Tibial artery (tissue), 4 donors: ENCODE measurements at regions not wholly inside any gene's neighbourhood (a gene's known extent, or its start where the extent isn't known, plus 50 kb on each side); places are given as distances from the start of the nearest gene placed in this dataset.

ENCODE experiments used
- DNase-seq, 2 donors: peaks; one replicate each; pipeline ENCODE4 v3.0.0-alpha.2; 2019
- H3K27ac ChIP-seq, 2 donors: fragments of 200-600 bp; sonication (generic) in 1 of 2; 1 replicate in 1 of 2; 2 replicates in 1 of 2; pipeline ENCODE4 v1.5.1; 2018 to 2019; ENCODE audit warnings: mild to moderate bottlenecking in 1 of 2
- H3K27me3 ChIP-seq, 2 donors: fragments of 200-600 bp; sonication (generic) in 1 of 2; one replicate each; pipeline versions ENCODE4 v1.5.1 to v1.6.0; 2016 to 2019
- H3K36me3 ChIP-seq, 3 donors: fragments of 200-600 bp; sonication (generic) in 2 of 3; one replicate each; pipeline ENCODE4 v1.5.1; 2016 to 2019; ENCODE audit warnings: mild to moderate bottlenecking in 2 of 3
- H3K4me1 ChIP-seq, 4 donors: fragments of 200-600 bp; sonication (generic) in 2 of 4; 1 replicate in 3 of 4; 2 replicates in 1 of 4; pipeline ENCODE4 v1.5.1; 2016 to 2019
- H3K4me3 ChIP-seq, 2 donors: fragments of 200-600 bp; sonication (generic) in 1 of 2; 1 replicate in 1 of 2; 2 replicates in 1 of 2; pipeline ENCODE4 v1.5.1; 2018 to 2019; ENCODE audit warnings: mild to moderate bottlenecking in 2 of 2
- H3K9me3 ChIP-seq, 3 donors: fragments of 200-600 bp; sonication (generic) in 1 of 3; one replicate each; pipeline ENCODE4 v1.5.1; 2016 to 2019
- CTCF ChIP-seq, 2 experiments: fragments of 200-600 bp in 1 of 2; fragments of 450-650 bp in 1 of 2; IDR thresholded peaks; one replicate each; pipeline ENCODE4 v1.5.1; 2017 to 2019; ENCODE audit warnings: antibody characterized with exemption in 2 of 2, mild to moderate bottlenecking in 1 of 2, moderate library complexity in 1 of 2
- intact Hi-C: fragments of 100-400 bp; cut with DNase I; formaldehyde crosslinking; loops from one replicate; pipeline ENCODE4 v1.15.0; 2023; ENCODE audit warnings: low total_unique reads

DNA sequence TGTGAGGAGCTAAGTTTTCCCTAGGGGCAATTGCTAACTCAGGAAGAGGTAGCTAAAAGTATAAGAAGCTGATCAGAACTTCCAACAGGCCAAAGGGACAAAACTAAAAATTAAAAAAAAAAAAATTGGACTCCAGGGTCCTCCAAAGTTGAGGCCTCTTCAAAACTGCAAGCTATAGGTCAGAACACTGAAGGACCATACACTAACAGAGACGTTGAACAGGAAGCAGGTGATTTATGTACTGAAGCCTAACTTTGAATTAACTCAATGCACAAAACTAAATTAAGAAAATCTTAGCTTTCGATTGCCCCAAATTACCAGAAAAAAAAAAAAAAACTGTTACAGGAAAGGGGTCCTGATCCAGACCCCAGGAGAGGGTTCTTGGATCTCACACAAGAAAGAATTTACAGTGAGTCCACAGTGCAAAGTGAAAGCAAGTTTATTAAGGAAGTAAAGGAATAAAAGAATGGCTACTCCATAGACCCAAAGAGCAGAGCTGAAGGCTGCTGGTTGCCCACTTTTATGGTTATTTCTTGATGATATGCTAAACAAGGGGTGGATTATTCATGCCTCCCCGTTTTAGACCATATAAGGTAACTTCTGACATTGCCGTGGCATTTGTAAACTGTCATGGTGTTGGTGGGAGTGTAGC is 442.8 kb upstream of the NECTIN3 start:
- H3K36me3 ChIP-seq = no peaks in the 10 kb centered on the region
- TF ChIP-seq CTCF (IDR thresholded peaks at IDR 0.05) = no peak
- H3K4me1 ChIP-seq = peaks cover 0 to 11% (median 0%) of the 10 kb centered on the region in 4 donors
- intact Hi-C loops = no loop called here
- H3K27ac ChIP-seq = no peak overlapping the region
- H3K4me3 ChIP-seq = no peak overlapping the region
- H3K9me3 ChIP-seq = no peaks in the 10 kb centered on the region
- no peak for DNase-seq
- H3K27me3 ChIP-seq = no peaks in the 10 kb centered on the region

- no peaks in the 10 kb centered on the region for H3K9me3 ChIP-seq
- intact Hi-C loops = no loop called here
- no peak for TF ChIP-seq CTCF (IDR thresholded peaks at IDR 0.05)
- no peak overlapping the region for H3K27ac ChIP-seq
- H3K36me3 ChIP-seq = no peaks in the 10 kb centered on the region
- no peak overlapping the region for H3K4me3 ChIP-seq
- no peaks in the 10 kb centered on the region for H3K27me3 ChIP-seq
- no peak for DNase-seq
- H3K4me1 ChIP-seq = peaks cover 0 to 8% (median 0%) of the 10 kb centered on the region in 4 donors
Observed at GRCh38 chr3:110629917-110630316, 441.7 kb upstream of the NECTIN3 start.

DNA sequence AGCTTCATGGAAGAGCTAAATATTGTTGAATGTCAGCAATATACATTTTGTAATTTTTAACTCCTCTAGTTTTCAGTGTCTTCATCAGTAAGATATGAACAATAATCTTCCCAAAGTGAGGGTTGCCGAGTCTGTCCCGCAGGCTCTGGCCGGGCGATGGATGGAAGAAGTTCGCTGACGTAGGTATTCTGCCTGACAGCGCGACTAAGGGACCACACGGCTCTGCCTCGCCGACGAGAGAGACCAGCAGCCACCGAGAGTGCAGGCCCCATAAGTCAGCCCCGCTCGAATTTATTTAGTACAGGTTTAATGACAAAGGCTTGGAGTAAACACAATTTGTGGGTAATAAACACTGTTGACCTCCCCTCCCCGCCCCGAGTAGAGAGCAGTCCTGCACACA is 427.4 kb upstream of the NECTIN3 start:
- no peaks in the 10 kb centered on the region for H3K9me3 ChIP-seq
- no peak for DNase-seq
- TF ChIP-seq CTCF (IDR thresholded peaks at IDR 0.05) = no peak
- no peaks in the 10 kb centered on the region for H3K36me3 ChIP-seq
- H3K27me3 ChIP-seq = no peaks in the 10 kb centered on the region
- no peaks in the 10 kb centered on the region for H3K4me1 ChIP-seq
- intact Hi-C loops = no loop called here
- H3K4me3 ChIP-seq = no peak overlapping the region
- no peak overlapping the region for H3K27ac ChIP-seq

GRCh38 chr3:110646055-110646454 is 425.6 kb upstream of the NECTIN3 start:
- no peak overlapping the region for H3K4me3 ChIP-seq
- no peaks in the 10 kb centered on the region for H3K27me3 ChIP-seq
- no peaks in the 10 kb centered on the region for H3K4me1 ChIP-seq
- no peak overlapping the region for H3K27ac ChIP-seq
- H3K9me3 ChIP-seq = no peaks in the 10 kb centered on the region
- intact Hi-C loops = no loop called here
- no peak for DNase-seq
- TF ChIP-seq CTCF (IDR thresholded peaks at IDR 0.05) = no peak
- no peaks in the 10 kb centered on the region for H3K36me3 ChIP-seq

DNA sequence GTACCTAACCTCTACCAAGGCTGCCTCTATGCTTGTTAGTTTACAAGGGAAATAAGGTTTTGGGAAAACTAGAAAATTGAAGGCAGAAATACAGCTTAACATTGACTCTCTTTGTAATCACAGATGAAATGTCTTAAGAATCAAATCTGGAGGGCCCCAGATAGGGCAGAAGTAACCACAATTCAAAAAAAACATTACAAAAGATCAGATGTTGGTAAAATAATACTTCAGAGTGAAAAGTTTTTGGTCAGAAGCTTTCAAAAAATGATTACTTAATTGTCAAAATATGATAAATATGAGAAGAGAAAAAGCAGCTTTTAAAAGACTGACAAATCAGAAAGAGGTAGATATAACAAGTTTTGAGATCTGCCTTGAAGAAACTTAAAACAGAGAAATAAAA is 425.1 kb upstream of the NECTIN3 start:
- Histone ChIP-seq H3K9me3 (no peaks in the 10 kb centered on the region), H3K4me1 (no peaks in the 10 kb centered on the region)

More for the DNA sequence above, 425.1 kb upstream of the NECTIN3 start:
- Histone ChIP-seq H3K27me3 (no peaks in the 10 kb centered on the region), H3K27ac (no peak overlapping the region), H3K36me3 (no peaks in the 10 kb centered on the region), H3K4me3 (no peak overlapping the region)
- intact Hi-C loops = no loop called here
- TF ChIP-seq CTCF (IDR thresholded peaks at IDR 0.05) = no peak
- no peak for DNase-seq
